Myocyte (in vitro differentiated cells): ENCODE measurements at regions not wholly inside any gene's neighbourhood (a gene's known extent, or its start where the extent isn't known, plus 50 kb on each side); places are given as distances from the start of the nearest gene placed in this dataset.
"Not testable (repeated sequence)": the region's sequence is repeated elsewhere in the genome, so short reads cannot be mapped to it uniquely, and the experiment has no call there.

ENCODE experiments used
- DNase-seq: peaks from one replicate; pipeline ENCODE4 v3.0.0-alpha.2; 2012; ENCODE audit warnings: low read depth

- no peak for DNase-seq
Observed at GRCh38 chr2:878245-878930, 72.3 kb upstream of the SNTG2 start.

GRCh38 chr2:877747-878146 lies 72.9 kb upstream of the SNTG2 start:
- no peak for DNase-seq

GRCh38 chr2:875687-876615 lies 74.7 kb upstream of the SNTG2 start:
- no peak for DNase-seq

GRCh38 chr2:873651-874580 lies 76.7 kb upstream of the SNTG2 start:
- DNase-seq = no peak

GRCh38 chr2:873027-873426 lies 77.6 kb upstream of the SNTG2 start:
- DNase-seq = no peak

GRCh38 chr2:871926-872680 lies 78.5 kb upstream of the SNTG2 start:
- DNase-seq = no peak

- no peak for DNase-seq
Observed at GRCh38 chr2:871175-871727, 79.4 kb upstream of the SNTG2 start.

- DNase-seq = no peak
Observed at GRCh38 chr2:870426-870825, 80.2 kb upstream of the SNTG2 start.

GRCh38 chr2:869894-870293 lies 80.8 kb upstream of the SNTG2 start:
- DNase-seq = no peak

GRCh38 chr2:869357-869871 lies 81.2 kb upstream of the SNTG2 start:
- no peak for DNase-seq

- not testable (repeated sequence) for DNase-seq
Observed at GRCh38 chr2:868857-869256, 81.8 kb upstream of the SNTG2 start.

GRCh38 chr2:867296-867695 lies 83.4 kb upstream of the SNTG2 start:
- no peak for DNase-seq

GRCh38 chr2:866887-867286 lies 83.8 kb upstream of the SNTG2 start:
- DNase-seq = no peak

- DNase-seq = no peak
Observed at GRCh38 chr2:866009-866680, 84.5 kb upstream of the SNTG2 start.

- no peak for DNase-seq
Observed at GRCh38 chr2:864501-865106, 86.0 kb upstream of the SNTG2 start.

GRCh38 chr2:863732-864450 lies 86.8 kb upstream of the SNTG2 start:
- DNase-seq = no peak

- DNase-seq = no peak
Observed at GRCh38 chr2:862731-863466, 87.8 kb upstream of the SNTG2 start.

- no peak for DNase-seq
Observed at GRCh38 chr2:862355-862687, 88.3 kb upstream of the SNTG2 start.
